ENCODE measurements at regions not wholly inside any gene's neighbourhood (a gene's known extent, or its start where the extent isn't known, plus 50 kb on each side); places are given as distances from the start of the nearest gene placed in this dataset.

- TF ChIP-seq POLR2AphosphoS5 (IDR thresholded peaks at IDR 0.05; ENCODE audit: low read depth, low read length): no peak
- no peak for TF ChIP-seq CTCF (IDR thresholded peaks at IDR 0.05; ENCODE audit: control extremely low read depth in 1 of 3, insufficient read depth in 1 of 3, low read depth in 1 of 3, low read length in 3 of 3)
- no peak for TF ChIP-seq GABPA (IDR thresholded peaks at IDR 0.05; ENCODE audit: borderline replicate concordance, insufficient read depth, low read length)
- TF ChIP-seq CEBPB (IDR thresholded peaks at IDR 0.05; ENCODE audit: low read depth, low read length): no peak
- TF ChIP-seq EP300 (IDR thresholded peaks at IDR 0.05; ENCODE audit: borderline replicate concordance in 1 of 2, low read depth in 2 of 2, low read length in 2 of 2): no peak
- TF ChIP-seq EZH2 (IDR thresholded peaks at IDR 0.05; ENCODE audit: low read depth, low read length, severe bottlenecking): no peak
- TF ChIP-seq SIN3A (conservative IDR thresholded peaks at IDR 0.05 in 1 of 2, IDR thresholded peaks at IDR 0.05 in 1 of 2; ENCODE audit: low read depth in 1 of 2, low read length in 2 of 2): no peak
- TF ChIP-seq YY1 (IDR thresholded peaks at IDR 0.05; ENCODE audit: low read depth, low read length): no peak
- no peak for TF ChIP-seq KDM1A (IDR thresholded peaks at IDR 0.05; ENCODE audit: borderline replicate concordance, low read length)
- no peak for TF ChIP-seq POLR2A (IDR thresholded peaks at IDR 0.05; ENCODE audit: control extremely low read depth in 1 of 2, low read depth in 2 of 2, low read length in 2 of 2)
- no peak for TF ChIP-seq CHD2 (IDR thresholded peaks at IDR 0.05; ENCODE audit: low read length)
- no peak for TF ChIP-seq MAX (IDR thresholded peaks at IDR 0.05)
- TF ChIP-seq USF2 (IDR thresholded peaks at IDR 0.05; ENCODE audit: low read length): no peak
- no peak for TF ChIP-seq SUZ12 (IDR thresholded peaks at IDR 0.05; ENCODE audit: low read length)
Measured at GRCh38 chr5:2904956-2905355, 153.5 kb upstream of the IRX2 start.
